ENCODE measurements at regions not wholly inside any gene's neighbourhood (a gene's known extent, or its start where the extent isn't known, plus 50 kb on each side); places are given as distances from the start of the nearest gene placed in this dataset.
"Not testable (repeated sequence)": the region's sequence is repeated elsewhere in the genome, so short reads cannot be mapped to it uniquely, and the experiment has no call there.

GRCh38 chr12:31906557-31907301 is 52.5 kb upstream of the RESF1 start:
- no peak for DNase-seq (ENCODE audit: low spot score)

GRCh38 chr12:31903025-31903424 is 56.2 kb upstream of the RESF1 start:
- DNase-seq (ENCODE audit: low spot score), result no peak

- no peak for DNase-seq (ENCODE audit: low spot score)
Observed at GRCh38 chr12:31900271-31900670, 58.9 kb upstream of the RESF1 start.

- DNase-seq (ENCODE audit: low spot score), result no peak
Observed at GRCh38 chr12:31899109-31899508, 60.1 kb upstream of the RESF1 start.

- peak; percentile 49 for DNase-seq (ENCODE audit: low spot score)
Observed at GRCh38 chr12:31897781-31898503, 61.3 kb upstream of the RESF1 start.

- not testable (repeated sequence) for DNase-seq (ENCODE audit: low spot score)
Observed at GRCh38 chr12:31897092-31897491, 62.1 kb upstream of the RESF1 start.

GRCh38 chr12:31896514-31897039 is 62.6 kb upstream of the RESF1 start:
- DNase-seq (ENCODE audit: low spot score), result no peak

- no peak for DNase-seq (ENCODE audit: low spot score)
Observed at GRCh38 chr12:31895449-31896150, 63.6 kb upstream of the RESF1 start.

- no peak for DNase-seq (ENCODE audit: low spot score)
Observed at GRCh38 chr12:31890295-31891285, 68.6 kb upstream of the RESF1 start.

- no peak for DNase-seq (ENCODE audit: low spot score)
Observed at GRCh38 chr12:31887109-31887811, 72.0 kb upstream of the RESF1 start.

GRCh38 chr12:31882682-31883081 is 76.5 kb upstream of the RESF1 start:
- DNase-seq (ENCODE audit: low spot score), result not testable (repeated sequence)

- no peak for DNase-seq (ENCODE audit: low spot score)
Observed at GRCh38 chr12:31880340-31880739, 78.9 kb upstream of the RESF1 start.

- DNase-seq (ENCODE audit: low spot score), result no peak
Observed at GRCh38 chr12:31877884-31878283, 81.3 kb upstream of the RESF1 start.

- no peak for DNase-seq (ENCODE audit: low spot score)
Observed at GRCh38 chr12:31876568-31877424, 82.4 kb upstream of the RESF1 start.

- DNase-seq (ENCODE audit: low spot score), result no peak
Observed at GRCh38 chr12:31875609-31875964, 83.6 kb upstream of the RESF1 start.

GRCh38 chr12:31874961-31875608 is 84.1 kb upstream of the RESF1 start:
- DNase-seq (ENCODE audit: low spot score), result peak; percentile 25

- no peak for DNase-seq (ENCODE audit: low spot score)
Observed at GRCh38 chr12:31872831-31873604, 86.2 kb upstream of the RESF1 start.

- DNase-seq (ENCODE audit: low spot score), result no peak
Observed at GRCh38 chr12:31869972-31870371, 89.2 kb upstream of the RESF1 start.

- peak; percentile 35 for DNase-seq (ENCODE audit: low spot score)
Observed at GRCh38 chr12:31868965-31869364, 90.2 kb upstream of the RESF1 start.
